GM03348 (cell line): ENCODE measurements at regions not wholly inside any gene's neighbourhood (a gene's known extent, or its start where the extent isn't known, plus 50 kb on each side); places are given as distances from the start of the nearest gene placed in this dataset.
"Not testable (repeated sequence)": the region's sequence is repeated elsewhere in the genome, so short reads cannot be mapped to it uniquely, and the experiment has no call there.

Experiments
- DNase-seq: peaks from one replicate; pipeline ENCODE4 v3.0.0; 2012; ENCODE audit warnings: low spot score

GRCh38 chr2:5150871-5151270, 541.3 kb upstream of the SOX11 start:
- DNase-seq, result no peak

DNA sequence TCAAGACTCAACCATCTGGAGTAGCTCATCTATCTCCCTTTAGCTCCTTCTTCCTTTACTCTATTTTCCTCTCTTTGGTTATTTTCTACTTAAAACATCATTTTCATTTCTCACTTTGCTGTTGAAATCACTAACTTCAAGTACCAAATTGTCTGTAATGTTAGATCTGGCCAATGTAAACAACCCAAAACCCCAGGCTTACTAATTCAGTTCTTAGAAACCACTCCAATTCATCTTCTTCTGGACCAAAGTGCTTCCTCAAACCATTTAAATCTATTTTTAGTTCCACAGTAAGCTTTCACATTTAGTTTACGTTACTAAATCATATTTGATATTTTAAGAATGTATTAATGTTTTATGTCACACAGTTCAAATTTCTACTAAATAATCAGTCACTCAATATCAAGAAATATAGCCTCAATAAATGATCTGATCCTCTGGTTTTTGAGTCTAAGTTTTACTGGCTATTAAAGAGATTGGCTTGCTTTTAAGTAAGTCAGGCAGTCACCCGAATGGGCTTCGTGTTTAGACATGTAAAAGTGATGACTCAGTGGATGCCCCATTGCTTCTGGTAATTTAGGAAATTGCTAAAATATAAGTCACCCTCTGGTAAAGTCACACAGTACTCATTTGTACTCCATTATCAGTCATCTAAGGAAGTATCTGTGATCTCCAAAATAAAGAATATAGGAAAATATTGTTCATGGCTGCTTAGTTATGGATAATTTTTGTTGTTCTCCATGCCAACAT, 527.2 kb upstream of the SOX11 start:
- no peak for DNase-seq

- DNase-seq, result no peak
Observed at GRCh38 chr2:5172923-5173322, 519.3 kb upstream of the SOX11 start.

DNA sequence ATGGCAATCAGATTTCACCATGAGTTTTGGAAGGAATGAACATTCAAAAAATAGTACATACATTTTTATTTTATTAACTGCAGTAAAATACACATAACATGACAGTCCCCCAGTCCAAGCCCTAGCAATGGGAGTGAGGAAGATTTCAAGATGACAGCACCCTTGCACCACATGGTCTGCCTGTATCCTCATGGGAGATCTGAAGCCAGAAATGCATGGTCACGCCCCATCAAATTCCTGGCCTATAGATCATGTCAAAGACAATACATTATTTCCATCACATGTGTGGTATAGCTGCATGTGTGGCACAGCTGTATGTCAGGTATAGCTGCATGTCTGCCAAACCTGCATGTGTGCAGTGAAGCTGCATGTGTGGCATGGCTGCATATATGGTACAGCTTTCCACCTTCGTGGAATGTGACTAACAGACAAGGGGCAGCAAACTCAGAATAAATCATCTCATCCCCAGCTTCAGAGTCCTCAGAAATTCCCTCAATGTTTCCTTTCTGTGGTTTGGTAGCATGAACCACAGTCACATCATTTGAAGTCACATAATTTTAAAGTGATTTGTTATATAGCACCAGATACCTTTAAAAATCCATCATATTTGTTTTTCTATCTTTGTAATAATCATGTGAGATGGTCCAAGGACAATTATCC, 518.2 kb upstream of the SOX11 start:
- no peak for DNase-seq

DNA sequence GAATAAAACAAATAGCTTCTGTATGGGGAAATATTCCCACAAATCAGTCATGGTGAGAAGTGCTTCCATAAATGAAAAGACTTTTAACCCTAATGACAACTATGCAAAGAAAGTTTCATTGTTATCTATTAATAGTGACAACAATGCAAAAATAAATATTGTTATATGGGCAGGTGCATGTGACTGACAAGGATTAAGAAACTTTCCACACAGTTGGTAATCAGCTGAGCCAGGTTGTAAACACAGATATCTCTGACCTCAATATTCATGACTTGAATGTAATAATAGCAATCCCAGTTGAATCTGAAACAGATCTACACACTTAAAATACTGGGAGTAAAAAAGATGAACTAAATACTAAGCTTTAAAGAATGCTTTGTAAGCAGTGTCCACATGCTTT, 517.0 kb upstream of the SOX11 start:
- no peak for DNase-seq

GRCh38 chr2:5176764-5177163, 515.4 kb upstream of the SOX11 start:
- DNase-seq, result no peak

GRCh38 chr2:5183031-5183430, 509.2 kb upstream of the SOX11 start:
- DNase-seq, result no peak

GRCh38 chr2:5187283-5187682, 504.9 kb upstream of the SOX11 start:
- no peak for DNase-seq

DNA sequence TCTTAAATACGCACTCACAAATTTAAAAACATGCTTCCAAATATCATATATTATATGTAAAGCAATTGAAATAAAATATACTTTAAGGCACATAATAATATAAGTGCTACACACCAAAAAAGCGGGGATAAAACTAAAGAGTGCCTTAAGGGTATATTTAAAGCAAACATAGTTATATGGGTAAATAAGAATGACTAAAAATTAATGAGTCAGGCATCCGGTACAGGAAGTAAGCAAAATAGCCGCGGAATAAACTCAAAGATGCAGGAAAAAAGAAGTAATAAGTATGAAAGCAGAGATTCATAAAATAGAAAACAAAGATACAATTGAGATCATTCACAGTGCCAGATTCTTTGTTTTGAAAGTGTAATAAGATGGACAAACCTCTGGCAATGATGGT, 503.5 kb upstream of the SOX11 start:
- DNase-seq, result no peak

DNA sequence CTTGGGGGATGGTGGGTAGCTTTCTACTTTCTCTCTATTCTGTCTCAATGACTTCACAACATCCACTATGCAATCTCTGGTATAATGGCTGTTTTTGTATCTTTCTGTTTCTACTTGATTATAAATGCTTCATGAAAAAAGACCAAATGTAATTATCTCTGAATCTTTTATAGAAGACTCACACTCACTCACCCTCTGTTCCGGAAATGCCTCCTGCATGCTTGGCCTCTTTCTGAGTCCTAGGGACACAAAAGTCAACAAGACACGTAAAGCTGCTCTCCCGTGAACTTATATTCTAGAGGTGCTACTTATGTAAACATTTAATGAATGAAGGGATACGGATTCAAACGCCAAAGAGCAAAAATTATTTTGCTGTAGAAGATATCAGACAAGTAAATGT, 502.2 kb upstream of the SOX11 start:
- DNase-seq, result no peak

DNA sequence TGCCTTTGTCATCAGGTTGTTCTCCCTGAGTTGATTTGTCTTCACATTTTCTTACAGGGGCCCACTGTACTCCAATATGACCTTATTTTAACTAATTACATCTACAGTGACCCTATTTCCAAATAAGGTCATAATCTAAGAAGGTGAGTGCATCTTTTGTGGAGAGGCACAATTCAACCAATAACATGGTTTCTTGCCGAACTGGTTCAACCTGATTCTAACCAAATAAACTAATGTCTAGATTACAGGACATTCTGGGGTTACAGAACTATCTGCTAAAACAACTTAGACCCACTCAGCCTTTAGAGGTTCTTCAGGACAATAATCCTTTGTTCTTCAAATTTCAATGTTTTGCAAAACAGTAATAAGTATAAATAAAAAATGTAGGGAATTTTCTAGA, 496.5 kb upstream of the SOX11 start:
- no peak for DNase-seq

- DNase-seq, result no peak
Observed at GRCh38 chr2:5203134-5203755, 488.9 kb upstream of the SOX11 start.

DNA sequence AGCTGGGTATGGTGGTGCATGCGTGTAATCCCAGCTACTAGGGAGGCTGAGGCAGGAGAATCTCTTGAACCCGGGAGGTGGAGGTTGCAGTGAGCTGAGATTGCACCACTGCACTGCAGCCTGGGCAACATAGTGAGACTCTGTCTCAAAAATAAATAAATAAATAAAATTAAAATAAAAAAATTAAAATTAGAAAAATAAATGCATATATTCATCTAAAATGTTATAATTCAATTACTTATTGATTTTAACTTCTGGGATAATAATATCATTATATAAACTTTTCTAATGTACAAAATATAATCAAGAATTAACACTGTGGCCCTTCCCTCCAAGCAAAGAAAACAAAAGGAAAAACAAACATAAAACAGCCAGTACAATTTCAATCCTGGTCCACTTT, 485.4 kb upstream of the SOX11 start:
- DNase-seq, result not testable (repeated sequence)

DNA sequence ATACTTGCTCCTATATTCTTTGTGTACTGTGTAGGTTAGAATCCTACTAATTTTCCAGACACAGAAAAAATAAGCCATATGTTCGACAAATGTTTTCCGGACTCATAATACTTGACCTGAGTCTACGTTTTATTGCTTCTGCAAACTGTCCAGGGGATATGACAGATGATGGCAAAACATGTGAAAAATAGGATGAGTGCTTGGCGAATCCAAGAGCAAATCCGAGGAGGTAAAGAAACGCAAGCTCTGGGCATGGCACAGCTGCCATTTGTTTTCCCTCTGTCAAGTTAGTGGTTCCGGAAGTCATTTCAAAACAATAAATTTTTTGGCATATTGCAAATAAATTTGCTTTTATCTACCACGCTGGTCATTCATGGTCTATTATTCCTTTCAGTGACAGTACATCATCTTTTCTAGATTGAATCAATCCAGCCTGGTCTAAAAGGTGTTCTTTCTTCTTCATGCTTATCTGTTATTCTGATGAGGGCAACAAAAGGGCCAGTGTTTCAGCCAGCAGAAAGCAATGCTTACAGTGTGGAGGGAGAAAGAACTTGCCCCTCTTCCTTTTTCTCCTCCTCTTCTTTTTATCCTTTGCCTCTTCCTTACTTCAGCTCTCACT, 476.1 kb upstream of the SOX11 start:
- DNase-seq, result no peak

- DNase-seq, result no peak
Observed at GRCh38 chr2:5227062-5227699, 465.0 kb upstream of the SOX11 start.

- no peak for DNase-seq
Observed at GRCh38 chr2:5229574-5229973, 462.6 kb upstream of the SOX11 start.

GRCh38 chr2:5230444-5230843, 461.7 kb upstream of the SOX11 start:
- DNase-seq, result no peak

DNA sequence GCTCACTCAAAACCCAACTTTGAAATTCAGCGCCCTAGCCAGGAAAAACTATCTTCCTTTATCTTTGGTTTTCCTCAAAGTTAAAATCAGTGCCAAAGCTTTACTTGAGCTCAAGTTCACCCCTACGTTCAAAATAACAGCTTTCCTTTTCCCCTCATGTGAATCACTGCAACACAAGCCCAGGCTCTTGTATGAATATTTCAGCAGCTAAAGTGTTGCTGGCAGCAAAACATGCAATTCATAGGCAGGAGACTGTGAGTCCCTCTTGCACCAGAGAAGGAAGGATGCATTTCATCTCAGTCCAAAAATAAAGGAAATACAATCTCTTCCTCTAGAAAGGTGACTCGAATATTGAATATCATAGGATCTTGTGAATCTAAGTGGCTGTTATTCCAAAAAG, 461.3 kb upstream of the SOX11 start:
- no peak for DNase-seq

DNA sequence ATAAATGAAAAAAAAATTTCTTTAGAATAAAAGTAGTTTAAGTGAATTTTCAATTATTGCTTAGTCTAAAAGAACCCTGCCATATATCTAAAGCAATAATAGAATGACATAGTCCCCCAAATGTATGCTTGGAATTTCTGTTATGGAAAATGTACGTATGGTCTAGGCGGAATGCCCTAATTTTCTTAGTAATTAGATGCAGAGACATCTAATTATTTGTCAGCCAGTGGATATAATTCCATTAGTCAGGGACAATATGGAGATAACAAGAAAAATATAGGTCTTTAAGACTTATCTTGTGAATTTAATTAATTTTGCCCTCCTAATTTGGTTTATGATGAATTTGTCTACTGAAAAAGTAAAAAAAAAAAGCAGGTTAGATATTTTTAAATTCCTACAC, 460.9 kb upstream of the SOX11 start:
- no peak for DNase-seq

- DNase-seq, result no peak
Observed at GRCh38 chr2:5234563-5234962, 457.6 kb upstream of the SOX11 start.

GRCh38 chr2:5235701-5236100, 456.5 kb upstream of the SOX11 start:
- no peak for DNase-seq

DNA sequence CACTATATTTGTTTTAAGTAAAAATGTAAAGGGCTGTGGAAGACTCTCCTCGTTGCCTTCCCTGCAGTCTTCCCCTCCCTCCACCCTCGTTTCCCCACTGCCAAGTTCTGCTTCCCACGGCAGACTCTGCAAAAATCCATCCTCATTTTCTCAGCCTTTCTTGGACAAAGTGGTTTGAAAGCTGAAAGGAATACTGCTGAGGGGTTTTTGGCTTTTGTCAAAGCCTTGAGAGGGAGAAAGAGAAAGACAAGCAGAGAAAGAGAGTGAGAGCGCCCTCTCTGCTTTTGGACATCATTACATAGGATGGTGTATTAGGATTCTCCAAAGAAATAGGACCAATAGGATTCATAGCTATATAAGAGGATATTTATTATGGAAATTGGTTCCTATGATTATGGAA, 455.9 kb upstream of the SOX11 start:
- DNase-seq, result no peak

GRCh38 chr2:5242751-5243150, 449.4 kb upstream of the SOX11 start:
- DNase-seq, result no peak
